HG02938 (cell line): ENCODE measurements at regions not wholly inside any gene's neighbourhood (a gene's known extent, or its start where the extent isn't known, plus 50 kb on each side); places are given as distances from the start of the nearest gene placed in this dataset.

Experiments used
- ATAC-seq: cut with Tn5 transposase; IDR thresholded peaks from one replicate; pipeline ENCODE4 v1.9.1; 2021; ENCODE audit warnings: mild to moderate bottlenecking, moderate library complexity; ENCODE audit not compliant: unreplicated experiment

GRCh38 chr13:74191410-74191809 lies 57.2 kb upstream of the KLF12 start:
- ATAC-seq: no peak

DNA sequence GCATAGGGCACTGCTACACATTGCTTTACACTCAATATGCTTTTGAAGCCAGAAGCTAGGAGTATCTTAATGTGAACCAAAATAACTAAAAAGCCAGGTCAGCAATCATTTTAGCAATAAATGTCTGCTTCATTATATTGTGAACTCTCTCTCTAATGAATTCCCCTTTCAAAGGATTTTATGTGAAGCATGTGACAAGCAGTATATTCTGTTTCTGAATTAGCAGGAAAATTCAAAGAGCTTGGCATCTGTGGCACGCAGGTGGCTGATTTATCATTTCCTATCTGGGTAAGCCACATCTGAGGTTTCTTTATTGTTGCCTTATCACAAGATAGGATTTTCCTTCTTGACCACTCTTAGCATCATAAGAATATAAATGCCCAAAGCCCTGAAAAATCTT lies 56.8 kb upstream of the KLF12 start:
- no peak for ATAC-seq

DNA sequence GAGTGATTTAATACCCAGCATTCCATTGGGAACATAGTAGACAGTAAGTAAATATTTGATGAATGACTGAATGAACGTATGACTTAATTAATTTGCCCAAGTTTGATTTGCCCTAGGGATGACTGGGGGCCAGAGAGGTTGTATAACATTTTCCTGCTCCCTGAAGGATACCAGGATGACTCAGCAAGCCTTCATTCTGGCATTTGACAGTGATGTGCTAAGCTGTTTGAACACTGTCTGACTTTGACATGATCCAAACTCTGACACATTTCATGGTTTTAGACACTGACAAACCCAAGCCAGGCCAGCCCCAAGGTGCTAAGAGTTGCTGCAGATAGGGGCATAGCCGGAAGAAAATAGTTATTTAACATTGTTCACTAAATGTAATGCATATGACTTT lies 53.4 kb upstream of the KLF12 start:
- ATAC-seq: no peak

DNA sequence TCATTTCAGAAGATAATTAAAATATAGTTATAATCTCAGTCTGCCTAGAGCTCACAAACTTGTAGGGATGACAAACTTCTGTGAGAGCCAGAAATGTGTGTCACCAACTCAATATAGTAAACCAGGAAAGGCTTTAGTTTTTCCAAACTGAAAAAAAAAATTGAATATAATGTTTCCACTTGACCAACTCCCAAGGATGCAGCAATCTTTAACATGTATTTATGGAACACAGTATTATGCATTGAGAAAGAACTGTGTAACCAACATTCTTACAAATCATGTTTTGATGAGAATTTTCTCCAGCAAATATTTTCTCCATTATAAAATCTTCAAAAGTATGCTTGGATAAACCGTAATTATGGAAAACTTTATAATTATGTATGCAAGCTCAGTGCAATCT lies 50.1 kb upstream of the KLF12 start:
- no peak for ATAC-seq
